ENCODE measurements at regions not wholly inside any gene's neighbourhood (a gene's known extent, or its start where the extent isn't known, plus 50 kb on each side); places are given as distances from the start of the nearest gene placed in this dataset.

DNA sequence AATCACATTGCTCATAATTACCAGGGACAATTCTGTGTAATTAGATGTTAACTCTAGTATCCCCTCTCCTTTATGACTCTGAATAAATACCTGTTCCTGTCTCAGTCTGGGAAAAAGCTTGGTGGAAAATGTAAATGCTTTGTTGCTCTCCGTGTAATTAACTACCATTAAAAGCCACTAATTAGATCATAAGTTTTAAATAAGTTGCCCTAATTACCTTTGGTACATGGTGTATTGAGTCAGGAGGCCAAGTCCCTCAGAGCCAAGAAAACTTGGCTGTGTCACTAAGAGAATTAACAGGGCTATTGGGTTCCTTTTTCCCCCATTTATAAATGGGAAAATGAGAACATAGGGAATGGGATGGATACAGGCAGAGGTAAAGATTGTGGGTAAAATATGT, 617.6 kb downstream of the TLR4 start:
- no peak for DNase-seq

DNA sequence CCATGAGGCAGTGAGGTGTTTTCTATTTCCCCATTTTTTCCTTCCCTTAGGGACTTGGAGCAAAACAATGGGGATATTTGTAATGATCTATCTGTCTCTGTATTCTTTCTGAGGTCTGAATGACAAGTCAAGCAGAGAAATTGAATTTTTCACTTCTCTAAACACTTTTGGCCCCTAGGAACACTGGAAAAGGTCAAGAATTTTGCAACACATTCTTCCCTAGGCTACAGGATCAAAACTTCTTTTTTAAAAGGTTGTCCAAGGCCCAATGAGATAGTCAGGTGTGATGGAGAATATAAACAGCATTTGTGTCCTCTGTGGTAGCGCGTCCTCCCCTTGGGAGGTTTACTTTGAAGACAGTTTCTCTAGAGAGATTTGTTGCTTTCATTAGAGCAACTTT, 620.5 kb downstream of the TLR4 start:
- DNase-seq, result no peak

DNA sequence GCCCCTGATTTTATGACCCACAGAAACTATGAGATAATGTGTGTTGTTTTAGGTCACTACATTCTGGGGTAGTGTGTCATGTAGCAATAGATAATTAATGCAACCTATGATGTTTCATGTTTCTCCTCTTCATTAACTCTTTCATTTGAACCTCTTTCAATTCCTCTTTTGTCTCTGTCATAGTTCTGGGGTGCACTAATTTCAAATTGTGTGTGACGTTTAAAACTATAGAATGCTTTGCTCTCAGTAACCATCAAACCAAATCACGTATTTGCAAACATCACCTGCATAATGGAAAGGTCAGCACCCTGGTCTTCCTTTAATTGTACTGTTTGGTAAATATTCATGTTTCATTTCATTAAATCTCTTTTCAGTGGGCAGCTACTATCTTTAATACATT, 621.6 kb downstream of the TLR4 start:
- DNase-seq, result no peak

DNA sequence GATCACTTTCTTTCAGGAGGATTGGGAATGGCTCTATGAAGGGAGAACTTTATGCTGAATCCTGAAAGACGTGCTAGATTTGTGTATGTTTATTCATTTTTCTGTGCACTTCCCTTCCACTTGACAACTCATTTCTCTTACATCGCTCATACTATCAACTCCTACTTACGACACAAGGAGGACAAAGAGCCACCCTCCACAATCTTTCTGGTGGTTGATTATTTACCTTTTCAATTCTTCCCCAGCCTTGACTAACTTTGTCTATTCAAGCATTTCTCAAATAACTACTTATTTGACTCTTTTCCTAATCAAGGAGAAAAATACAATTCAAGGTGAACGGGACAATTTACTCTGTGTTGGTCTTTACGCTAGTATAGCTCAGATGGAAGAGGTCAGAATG, 622.1 kb downstream of the TLR4 start:
- DNase-seq, result no peak

DNA sequence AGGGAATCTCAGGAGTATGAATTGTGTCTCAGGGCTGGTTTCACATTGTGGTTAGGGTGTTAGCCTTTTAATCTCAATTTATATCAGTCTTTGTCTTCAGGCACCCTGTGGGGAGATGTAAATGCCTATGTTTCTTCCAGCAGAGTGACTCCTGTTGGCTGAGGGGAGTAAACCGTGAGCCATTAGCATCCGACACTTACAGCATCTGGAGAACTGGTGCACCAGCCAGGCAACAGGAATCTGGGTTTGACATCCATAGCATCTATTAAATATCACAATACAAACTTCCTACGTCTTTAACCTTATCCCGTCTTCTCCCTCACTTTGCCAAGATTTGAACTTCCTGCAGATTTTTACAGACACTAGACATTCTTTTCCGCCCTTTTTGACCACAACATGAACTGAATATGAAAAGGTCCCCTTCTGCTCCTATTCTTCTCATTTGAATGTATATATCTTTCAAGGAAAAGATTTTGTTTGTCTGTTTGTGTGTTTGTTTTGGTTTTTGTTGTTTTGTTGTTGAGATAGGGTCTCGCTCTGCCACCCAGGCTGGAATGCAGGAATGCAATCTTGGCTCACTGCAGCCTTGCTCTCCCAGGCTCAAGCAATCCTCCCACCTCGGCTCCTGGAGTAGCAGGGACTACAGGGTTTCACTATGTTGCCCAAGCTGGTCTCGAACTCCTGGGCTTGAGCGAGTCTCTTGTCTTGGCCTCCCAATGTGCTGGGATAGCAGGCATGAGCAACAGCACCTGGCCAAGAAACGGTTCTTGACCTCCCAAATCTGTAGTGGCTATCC, 626.2 kb downstream of the TLR4 start:
- DNase-seq, result no peak

DNA sequence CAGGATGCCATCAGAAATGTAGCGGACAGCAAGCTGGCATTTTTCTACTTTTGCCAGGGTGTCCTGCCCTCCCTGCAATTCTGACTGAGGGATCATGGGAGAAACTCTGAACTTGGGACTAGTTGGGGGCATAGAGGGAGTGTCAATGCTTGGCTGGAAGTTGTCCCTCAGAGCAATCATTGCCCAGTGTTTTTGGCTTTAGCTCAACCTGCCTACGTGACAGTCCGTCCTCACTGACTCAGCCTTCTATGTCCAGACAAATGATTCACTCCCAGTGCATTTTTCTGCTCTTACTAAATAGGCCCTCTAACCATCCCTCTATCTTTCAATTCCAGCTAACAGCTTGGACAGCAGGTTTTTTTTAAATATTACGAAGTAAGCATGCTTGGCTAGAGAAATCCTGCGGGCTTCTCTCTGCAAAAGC, 627.4 kb downstream of the TLR4 start:
- no peak for DNase-seq

DNA sequence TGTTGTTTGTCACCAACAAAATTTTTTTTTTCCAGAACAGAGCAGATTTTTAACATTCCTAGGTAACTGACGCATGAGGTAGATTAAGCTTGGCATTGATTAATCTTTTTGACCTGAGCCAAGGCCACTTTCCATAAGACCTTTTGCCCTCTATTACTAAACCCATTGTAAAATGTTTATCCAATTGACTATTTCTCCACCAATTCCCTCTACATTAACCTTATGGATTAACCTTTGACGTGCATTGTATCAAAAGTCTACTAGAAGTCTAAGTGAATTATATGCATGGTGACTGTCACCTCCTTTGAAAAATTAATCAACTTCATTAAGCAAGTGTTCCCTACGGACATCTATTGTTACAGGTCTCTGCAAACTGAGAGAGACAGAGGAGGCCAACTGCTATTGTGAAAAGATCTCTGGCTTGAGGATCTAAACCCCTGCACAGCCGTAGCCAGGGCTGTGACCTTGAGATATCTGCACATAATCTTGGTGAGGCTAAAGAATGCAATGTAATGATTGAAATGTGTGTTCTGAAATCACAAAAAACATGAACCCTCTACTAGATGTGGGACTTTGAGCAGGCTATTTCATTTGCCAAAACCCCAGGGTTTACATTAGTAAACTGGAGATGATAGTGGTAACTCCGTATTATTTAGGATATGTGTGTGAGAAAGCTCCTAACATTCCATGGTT, 632.2 kb downstream of the TLR4 start:
- DNase-seq, result no peak

DNA sequence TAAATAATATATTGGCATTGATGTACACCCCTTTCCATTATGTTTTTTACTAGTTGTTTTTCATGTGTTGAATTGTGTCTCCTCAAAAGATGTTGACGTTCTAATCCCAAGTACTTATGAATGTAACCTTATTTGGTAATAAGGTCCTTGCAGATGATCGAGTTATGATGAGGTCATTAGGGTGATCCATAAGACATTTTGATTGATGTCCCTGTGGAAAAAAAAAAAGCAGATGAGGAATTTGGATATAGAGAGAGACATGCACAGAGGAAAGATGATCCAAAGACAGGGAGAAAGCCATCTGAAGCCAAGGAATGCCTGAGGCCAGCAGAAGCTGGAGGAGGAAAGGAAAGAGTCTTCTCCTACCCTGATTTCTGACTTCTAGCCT, 632.7 kb downstream of the TLR4 start:
- DNase-seq, result no peak

DNA sequence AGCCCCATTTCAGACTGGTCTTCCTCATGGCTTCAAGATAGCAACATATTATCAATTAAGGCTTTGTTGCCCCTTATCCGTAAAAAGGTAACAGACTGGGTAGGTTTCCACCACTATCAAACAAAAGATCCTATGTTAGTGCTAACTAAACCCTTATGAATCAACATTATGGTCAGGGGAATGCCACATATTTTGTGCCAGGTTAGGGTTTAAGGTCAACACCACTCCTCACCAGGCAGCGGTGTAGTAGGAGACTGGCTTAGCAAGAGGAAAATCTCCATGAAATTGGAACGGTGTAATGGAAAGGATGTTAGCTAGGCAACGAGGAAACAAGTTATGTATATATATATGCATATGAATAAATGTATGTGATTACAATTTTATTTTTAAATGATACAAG, 655.8 kb downstream of the TLR4 start:
- no peak for DNase-seq

DNA sequence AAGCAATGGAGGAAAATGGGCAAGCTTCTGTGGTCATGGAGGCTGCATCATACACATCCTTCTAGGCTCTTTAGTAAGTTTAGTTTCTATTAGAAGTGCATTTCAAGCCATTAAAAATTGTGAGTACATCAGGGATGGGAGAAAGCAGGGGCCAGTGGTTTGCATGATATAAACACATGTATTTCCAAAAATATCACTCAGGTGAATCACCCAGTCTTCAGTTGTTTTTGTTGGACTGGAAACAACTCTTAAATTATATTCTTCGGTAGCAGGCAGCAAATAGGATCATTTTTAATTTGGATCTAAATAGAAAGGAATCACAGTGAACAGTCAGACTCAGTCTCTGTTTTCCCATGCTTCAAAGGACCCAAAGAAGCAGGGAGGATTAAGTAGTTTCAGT, 657.9 kb downstream of the TLR4 start:
- no peak for DNase-seq

DNA sequence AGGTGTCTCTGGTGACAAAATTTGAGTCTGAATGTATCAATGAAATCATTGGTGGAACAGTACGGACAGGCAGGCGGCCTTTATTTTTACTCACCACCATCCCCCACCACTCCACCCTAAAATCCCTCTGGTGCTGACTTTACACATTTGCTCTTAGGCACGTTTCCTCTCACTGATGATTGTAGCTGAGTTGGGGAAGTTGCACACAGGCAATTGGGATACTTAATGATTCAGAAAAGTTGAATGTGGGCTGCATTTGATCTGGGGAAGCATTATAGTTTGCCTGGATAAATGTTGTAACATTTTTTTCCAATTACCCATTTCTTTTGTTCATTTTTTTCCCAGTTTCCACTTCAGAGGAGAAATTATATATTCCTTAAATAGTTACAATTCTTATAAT, 658.4 kb downstream of the TLR4 start:
- DNase-seq, result no peak

DNA sequence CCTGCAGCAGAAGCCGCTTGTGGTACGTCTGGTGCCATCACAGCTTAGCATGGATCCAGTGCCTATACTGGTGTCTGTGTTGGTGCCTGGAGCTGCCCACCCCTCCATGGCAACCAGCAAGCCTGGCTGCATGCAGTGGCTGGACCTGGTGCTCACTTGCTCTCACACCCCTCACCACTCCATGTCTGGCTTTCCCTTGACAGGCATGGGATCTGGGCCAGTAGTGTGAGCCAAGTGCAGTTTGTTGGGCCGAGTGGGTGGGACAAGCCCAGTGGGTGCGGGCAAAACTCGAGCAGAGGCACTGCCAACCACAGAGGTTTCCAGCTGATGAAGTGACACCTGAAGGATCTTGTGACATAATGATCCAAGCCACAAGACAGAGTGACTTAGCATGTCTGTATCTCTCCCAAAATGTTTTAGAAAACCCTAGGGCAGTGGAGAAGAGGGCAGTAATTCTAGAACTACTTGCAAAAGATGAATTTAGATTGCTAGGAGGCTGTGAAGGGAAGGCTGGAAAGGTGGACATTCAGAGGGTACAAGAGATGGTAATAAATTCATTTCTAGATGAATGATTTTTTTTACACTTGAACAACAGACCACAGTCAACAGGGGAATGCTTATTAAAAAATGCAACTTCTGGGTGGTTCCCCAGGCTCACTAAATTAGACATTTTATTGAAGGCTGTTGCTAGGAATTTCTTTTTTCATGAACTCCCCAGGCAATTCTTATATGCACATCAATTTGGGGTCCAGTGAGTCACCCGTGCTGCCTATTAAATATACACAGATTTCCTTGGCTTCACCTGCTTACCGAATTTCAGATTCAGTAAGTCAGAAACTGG, 660.3 kb downstream of the TLR4 start:
- DNase-seq, result no peak

DNA sequence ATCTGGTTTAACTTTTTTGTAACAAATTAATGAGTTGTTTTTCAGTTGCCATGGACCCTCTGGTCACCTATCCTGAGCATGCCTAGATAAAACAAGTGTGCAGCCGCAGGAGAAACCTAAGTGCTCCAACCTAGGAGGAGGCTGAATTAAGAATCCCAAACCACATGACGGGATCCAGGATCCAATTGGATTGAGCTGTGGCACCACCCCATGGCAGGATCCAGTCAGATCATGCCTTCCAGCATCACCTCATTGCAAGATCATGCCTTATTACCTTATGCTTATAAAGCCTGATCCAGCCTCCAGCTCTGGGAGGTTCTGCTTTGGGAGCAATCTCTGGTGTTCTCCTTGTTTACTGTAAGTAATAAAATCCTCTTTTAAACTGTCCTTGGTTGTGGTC, 662.0 kb downstream of the TLR4 start:
- DNase-seq, result no peak

DNA sequence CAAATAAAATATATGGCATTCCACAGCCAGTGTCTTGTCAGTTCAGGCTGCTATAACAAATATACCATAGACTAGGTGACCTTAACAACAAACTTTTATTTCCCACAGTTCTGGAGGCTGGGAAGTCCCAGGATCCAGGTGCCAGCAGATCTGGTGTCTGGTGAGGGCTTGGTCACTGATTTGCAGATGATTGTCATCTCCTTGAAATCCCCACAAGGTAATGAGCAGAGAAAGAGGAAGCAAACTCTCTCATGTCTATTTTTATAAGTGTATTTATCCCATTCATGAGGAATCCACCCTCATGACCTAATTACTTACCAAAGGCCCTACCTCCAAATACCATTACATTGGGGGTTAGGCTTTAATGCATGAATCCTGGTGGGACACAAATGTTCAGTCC, 663.2 kb downstream of the TLR4 start:
- no peak for DNase-seq

DNA sequence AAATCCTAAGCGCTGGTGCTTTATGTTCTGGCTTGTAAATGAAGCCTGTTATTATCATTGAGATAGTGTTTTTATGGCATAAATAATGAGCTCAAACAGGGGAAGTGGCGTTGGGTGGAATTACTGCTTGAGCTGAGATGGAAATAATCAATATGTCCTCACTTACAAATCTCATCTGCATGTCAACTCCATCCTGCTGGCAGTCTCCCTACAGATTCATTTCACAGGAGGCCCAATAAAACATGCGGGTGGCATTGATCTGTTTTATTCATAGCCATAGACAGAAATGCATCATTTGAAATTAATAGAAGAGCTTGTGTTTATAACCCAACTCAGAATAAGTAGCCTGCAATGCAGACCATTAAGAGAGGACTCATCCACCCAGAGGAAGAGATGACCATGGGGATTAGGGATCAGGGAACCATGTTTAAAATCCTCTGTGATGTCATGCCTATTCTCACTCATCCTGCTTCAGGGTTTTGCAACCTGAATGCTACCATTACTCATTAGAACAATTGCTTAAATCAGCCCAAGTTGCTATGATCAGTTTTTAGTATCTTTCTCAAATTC, 680.4 kb downstream of the TLR4 start:
- DNase-seq, result no peak

DNA sequence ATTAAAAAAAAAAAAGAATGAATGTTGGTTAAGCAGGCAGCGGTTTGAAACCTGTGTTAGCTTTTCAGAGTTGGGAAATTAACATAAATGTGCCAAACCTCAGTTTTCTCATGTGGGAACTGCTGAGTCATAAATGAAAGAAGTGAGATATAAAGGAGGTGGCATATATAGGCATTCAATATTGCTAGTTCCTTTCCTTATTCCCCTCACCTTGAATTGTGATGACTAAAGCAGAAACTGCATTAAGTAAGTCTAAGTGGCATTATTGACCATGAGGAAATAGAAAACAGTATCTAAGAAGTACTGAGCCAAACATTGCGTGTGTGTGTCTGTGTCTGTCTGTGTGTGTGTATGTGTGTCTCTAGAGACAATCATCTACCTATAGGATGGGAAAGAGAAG, 691.2 kb downstream of the TLR4 start:
- no peak for DNase-seq

DNA sequence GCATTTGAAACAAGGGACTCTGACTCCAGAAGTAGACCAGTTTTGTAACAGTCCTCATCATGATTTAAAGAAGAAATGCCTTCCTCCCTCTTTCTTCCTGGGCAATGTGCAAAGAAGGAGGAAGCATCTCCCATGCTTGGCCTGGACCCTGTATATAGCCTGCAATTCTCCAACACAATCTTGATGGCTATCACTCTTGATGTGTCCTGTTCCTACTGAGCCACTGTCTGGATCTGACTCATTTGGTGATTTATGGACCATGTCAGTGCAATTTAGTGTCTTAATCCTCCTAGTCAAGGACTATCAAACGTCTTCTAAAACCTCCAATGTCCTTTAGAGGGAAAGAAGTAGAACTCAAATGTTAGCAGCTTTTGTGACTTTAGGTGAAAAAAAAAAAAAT, 697.3 kb downstream of the TLR4 start:
- no peak for DNase-seq

DNA sequence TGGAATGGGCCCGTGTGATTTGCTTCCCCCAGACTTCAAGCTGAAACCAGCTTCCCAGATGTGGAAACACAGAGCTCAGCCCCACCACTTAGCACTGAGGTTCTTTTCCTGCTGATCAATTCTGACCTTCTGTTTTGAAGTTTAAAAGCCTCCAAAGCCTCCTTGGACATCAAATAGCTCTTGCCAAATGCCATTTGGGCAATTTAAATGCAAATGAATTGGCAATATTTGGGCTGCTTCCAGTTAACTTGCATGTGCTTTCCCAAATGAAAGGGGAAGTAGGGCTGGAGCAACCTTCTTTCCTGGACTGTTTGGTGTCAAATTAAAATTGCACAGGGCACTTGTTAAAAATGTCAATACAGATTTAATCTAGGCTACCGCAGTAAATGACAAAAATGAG, 710.5 kb downstream of the TLR4 start:
- no peak for DNase-seq

DNA sequence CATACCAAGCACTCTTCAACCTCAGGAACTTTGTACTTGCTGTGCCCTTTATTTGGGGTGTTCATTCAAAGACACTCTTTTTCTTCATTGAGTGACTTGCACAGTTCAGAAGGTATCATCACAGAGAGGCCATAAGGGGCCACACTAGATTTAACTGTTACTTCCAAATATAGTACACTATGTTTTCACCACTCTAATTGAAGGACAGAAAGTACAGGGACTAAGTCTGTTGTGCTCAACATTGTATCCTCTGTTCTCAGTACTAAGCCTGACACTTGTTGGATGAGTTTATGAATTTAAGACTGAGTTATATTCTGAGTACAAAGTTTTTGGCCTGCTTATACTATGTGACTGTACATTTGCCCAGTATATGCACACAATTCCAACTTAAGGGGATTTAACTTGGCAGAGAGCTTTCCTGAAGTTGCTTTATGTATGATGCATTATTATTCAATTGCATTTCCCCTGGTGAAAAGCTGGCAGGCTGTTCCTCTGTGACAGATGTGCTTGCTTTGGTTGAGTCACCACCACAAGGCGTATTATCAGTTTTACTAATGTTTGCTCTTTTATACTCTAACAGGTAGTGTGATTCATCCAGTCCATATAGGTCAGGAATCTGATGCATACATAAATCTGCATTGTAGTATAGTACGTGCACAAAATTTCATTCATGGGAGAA, 714.8 kb downstream of the TLR4 start:
- DNase-seq, result no peak

DNA sequence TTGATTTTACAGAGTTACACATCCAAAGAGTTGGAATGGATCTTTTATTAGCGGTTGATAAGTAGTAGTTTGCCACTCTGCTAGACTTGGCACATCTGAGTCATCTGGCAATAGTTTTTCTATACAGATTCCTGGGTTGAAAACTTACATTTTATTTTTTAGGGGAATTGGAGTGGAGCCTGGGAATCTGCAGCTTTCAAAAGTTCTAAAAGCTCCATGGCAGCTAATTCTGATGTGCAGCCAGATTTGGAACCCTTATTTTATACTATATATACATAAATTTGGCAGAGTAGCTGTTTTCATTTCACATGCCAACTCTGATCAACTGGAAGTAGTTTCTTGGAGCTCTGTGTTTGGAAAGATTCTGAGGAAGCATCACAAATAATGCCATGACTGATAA, 715.5 kb downstream of the TLR4 start:
- no peak for DNase-seq

DNA sequence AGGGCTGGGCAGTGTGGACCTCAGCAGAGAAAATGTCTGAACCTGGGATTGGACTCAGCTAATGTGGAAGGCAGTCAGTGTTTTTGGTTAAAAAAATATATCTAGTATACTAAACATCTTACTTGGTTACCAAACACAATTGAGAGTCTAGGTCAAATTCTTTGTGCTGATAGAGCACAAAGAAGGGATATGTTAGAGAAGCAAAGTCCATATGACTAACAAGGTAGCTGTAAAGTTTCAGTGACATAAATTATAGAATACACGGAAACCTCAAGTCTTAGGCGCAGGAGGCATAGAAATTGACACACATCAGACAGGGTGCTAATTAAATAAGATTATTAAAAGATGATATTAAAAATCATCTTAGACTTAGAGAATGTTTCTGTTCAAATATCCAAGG, 718.3 kb downstream of the TLR4 start:
- no peak for DNase-seq

DNA sequence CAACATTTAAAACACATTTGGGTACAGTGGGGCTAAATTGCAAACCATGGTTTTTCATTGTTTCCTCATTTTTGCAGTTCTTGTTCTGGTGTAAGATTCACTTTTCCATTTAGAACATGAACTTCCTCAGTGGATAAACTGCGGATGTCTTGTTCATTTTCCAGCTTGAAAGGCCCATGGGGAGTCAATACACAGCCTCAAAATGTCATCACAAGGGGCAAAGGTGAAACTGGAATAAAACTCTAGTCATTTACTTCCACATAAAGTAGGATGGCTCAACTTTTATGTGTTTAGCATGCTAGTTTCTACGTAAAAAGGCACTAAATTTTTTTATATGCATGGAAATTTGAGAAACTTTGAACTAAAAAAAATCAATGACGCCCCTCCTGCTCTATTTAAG, 718.8 kb downstream of the TLR4 start:
- DNase-seq, result no peak

DNA sequence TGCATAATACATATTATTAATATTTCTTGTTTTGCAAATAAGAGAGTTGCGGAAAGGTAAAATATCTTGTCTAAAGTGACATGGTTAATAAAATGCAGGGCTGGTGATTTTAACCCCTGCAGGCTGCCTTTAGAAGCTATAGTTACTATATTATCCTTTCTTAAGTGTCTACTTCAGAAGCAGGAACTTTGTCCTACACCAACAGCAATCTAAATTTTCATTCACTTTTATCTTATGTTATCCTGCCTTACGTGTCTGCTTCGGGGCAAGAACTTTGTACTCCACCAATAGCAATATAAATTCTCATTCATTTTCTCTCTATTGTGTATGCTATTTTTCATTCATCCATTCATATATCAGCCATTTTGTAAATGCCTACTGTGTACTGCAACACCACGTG, 719.5 kb downstream of the TLR4 start:
- DNase-seq, result no peak

All from NCI-H1436 treated with DMSO at 0.1 percent for 48 hours (cell line).